ENCODE measurements at regions not wholly inside any gene's neighbourhood (a gene's known extent, or its start where the extent isn't known, plus 50 kb on each side); places are given as distances from the start of the nearest gene placed in this dataset.
"Not testable (repeated sequence)": the region's sequence is repeated elsewhere in the genome, so short reads cannot be mapped to it uniquely, and the experiment has no call there.

DNA sequence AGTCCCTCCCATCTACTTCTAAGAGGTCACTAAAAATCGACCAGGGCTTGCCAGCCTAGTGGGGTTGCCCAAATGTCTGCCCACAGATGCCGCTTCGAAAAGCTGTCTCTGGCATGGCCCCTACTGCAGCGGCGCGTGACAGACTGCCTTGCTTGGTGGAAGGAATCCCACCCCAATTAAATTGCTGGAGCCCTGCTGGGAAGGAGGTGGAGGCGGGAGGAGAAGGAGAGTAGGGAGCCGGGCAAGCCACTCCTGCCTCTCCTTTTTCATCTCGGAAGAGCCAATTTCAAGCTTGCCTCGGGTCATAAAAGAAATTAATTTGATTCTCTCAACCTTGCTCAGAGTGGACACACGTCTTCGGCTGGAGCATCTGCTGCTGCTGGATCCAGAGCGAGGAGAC is 106.0 kb downstream of the NPIPA8 start:
- TF ChIP-seq POLR2A, POLR2AphosphoS5 (IDR thresholded peaks at IDR 0.05): not testable (repeated sequence)
- TF ChIP-seq, protein P1, sequence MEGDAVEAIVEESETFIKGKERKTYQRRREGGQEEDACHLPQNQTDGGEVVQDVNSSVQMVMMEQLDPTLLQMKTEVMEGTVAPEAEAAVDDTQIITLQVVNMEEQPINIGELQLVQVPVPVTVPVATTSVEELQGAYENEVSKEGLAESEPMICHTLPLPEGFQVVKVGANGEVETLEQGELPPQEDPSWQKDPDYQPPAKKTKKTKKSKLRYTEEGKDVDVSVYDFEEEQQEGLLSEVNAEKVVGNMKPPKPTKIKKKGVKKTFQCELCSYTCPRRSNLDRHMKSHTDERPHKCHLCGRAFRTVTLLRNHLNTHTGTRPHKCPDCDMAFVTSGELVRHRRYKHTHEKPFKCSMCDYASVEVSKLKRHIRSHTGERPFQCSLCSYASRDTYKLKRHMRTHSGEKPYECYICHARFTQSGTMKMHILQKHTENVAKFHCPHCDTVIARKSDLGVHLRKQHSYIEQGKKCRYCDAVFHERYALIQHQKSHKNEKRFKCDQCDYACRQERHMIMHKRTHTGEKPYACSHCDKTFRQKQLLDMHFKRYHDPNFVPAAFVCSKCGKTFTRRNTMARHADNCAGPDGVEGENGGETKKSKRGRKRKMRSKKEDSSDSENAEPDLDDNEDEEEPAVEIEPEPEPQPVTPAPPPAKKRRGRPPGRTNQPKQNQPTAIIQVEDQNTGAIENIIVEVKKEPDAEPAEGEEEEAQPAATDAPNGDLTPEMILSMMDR (IDR thresholded peaks at IDR 0.05 in 8 of 11, conservative IDR thresholded peaks at IDR 0.05 in 3 of 11) = not testable (repeated sequence)
